H9 (cell line): ENCODE measurements at regions not wholly inside any gene's neighbourhood (a gene's known extent, or its start where the extent isn't known, plus 50 kb on each side); places are given as distances from the start of the nearest gene placed in this dataset.

Experiments used
- DNase-seq: peaks from one replicate; pipeline ENCODE4 v3.0.0-alpha.2; 2017
- H2AFZ ChIP-seq: one replicate; pipeline ENCODE4 v1.6.1; 2013; ENCODE audit warnings: mild to moderate bottlenecking, low read length, control low read depth, moderate library complexity
- H2AK5ac ChIP-seq: 2 replicates; pipeline ENCODE4 v1.6.1; 2013; ENCODE audit warnings: low read length, control low read depth, mixed read lengths; ENCODE audit not compliant: insufficient read length
- H2BK120ac ChIP-seq: one replicate; pipeline ENCODE4 v1.6.1; 2013; ENCODE audit warnings: low read depth, mild to moderate bottlenecking, low read length, control low read depth, inconsistent platforms; ENCODE audit not compliant: poor library complexity, severe bottlenecking
- H2BK12ac ChIP-seq: 2 replicates; pipeline ENCODE4 v1.6.1; 2013; ENCODE audit warnings: low read length, control low read depth, mixed read lengths, low read depth; ENCODE audit not compliant: insufficient read length
- H2BK15ac ChIP-seq: 2 replicates; pipeline ENCODE4 v1.6.1; 2013; ENCODE audit warnings: low read depth, low read length, control low read depth
- H2BK20ac ChIP-seq: one replicate; pipeline ENCODE4 v1.6.1; 2013; ENCODE audit warnings: low read depth, mild to moderate bottlenecking, low read length, control low read depth, inconsistent platforms; ENCODE audit not compliant: poor library complexity, severe bottlenecking
- H2BK5ac ChIP-seq: 2 replicates; pipeline ENCODE4 v1.6.1; 2013; ENCODE audit warnings: low read length, control low read depth, mixed read lengths; ENCODE audit not compliant: insufficient read length
- H3K14ac ChIP-seq: 2 replicates; pipeline ENCODE4 v1.6.1; 2013; ENCODE audit warnings: low read length, control low read depth; ENCODE audit not compliant: insufficient read depth
- H3K18ac ChIP-seq: 2 replicates; pipeline ENCODE4 v1.6.1; 2013; ENCODE audit warnings: low read depth, mild to moderate bottlenecking, mixed read lengths, low read length, control low read depth; ENCODE audit not compliant: insufficient read length
- H3K23ac ChIP-seq: 2 replicates; pipeline ENCODE4 v1.6.1; 2013; ENCODE audit warnings: low read length, control low read depth, mixed read lengths, low read depth; ENCODE audit not compliant: insufficient read length
- H3K23me2 ChIP-seq: 2 replicates; pipeline ENCODE4 v1.6.1; 2013; ENCODE audit warnings: low read depth, mild to moderate bottlenecking, mixed read lengths, low read length, control low read depth; ENCODE audit not compliant: insufficient read length, poor library complexity, severe bottlenecking
- H3K27ac ChIP-seq: 2 replicates; pipeline ENCODE4 v1.5.1; 2013; ENCODE audit warnings: low read length, control low read depth, mixed read lengths, low read depth; ENCODE audit not compliant: insufficient read length
- H3K27me3 ChIP-seq: 2 replicates; pipeline ENCODE4 v1.6.1; 2013; ENCODE audit warnings: low read length, control low read depth, inconsistent platforms; ENCODE audit not compliant: insufficient read depth
- H3K4ac ChIP-seq: 2 replicates; pipeline ENCODE4 v1.6.1; 2013; ENCODE audit warnings: low read depth, mild to moderate bottlenecking, control low read depth, inconsistent platforms, low read length, moderate library complexity
- H3K4me1 ChIP-seq: 2 replicates; pipeline ENCODE4 v1.6.1; 2013; ENCODE audit warnings: low read length, control low read depth, inconsistent platforms; ENCODE audit not compliant: insufficient read depth
- H3K4me2 ChIP-seq: 2 replicates; pipeline ENCODE4 v1.6.1; 2013; ENCODE audit warnings: low read length, control low read depth, mixed read lengths; ENCODE audit not compliant: insufficient read length, insufficient read depth
- H3K56ac ChIP-seq: 2 replicates; pipeline ENCODE4 v1.6.1; 2013; ENCODE audit warnings: low read depth, mild to moderate bottlenecking, mixed read lengths, low read length, control low read depth; ENCODE audit not compliant: insufficient read length
- H3K79me1 ChIP-seq: 2 replicates; pipeline ENCODE4 v1.6.1; 2013; ENCODE audit warnings: low read depth, mild to moderate bottlenecking, moderate library complexity, low read length, control low read depth, inconsistent platforms; ENCODE audit not compliant: insufficient read depth, poor library complexity, severe bottlenecking
- H3K79me2 ChIP-seq: 2 replicates; pipeline ENCODE4 v1.6.1; 2013; ENCODE audit warnings: low read length, control low read depth, inconsistent platforms; ENCODE audit not compliant: insufficient read depth
- H3K9ac ChIP-seq: 2 replicates; pipeline ENCODE4 v1.6.1; 2013; ENCODE audit warnings: low read length, control low read depth, mixed read lengths; ENCODE audit not compliant: insufficient read length; ENCODE audit errors: extremely low read depth
- H3K9me3 ChIP-seq: one replicate; pipeline ENCODE4 v1.6.1; 2013; ENCODE audit warnings: low read depth, low read length, inconsistent platforms; ENCODE audit not compliant: control insufficient read depth
- H3T11ph ChIP-seq: one replicate; pipeline ENCODE4 v1.6.1; 2013; ENCODE audit warnings: mild to moderate bottlenecking, low read length, control low read depth, inconsistent platforms
- H4K20me1 ChIP-seq: one replicate; pipeline ENCODE4 v1.6.1; 2013; ENCODE audit not compliant: control insufficient read depth, insufficient read length, insufficient read depth
- H4K5ac ChIP-seq: 2 replicates; pipeline ENCODE4 v1.6.1; 2013; ENCODE audit warnings: low read depth, mild to moderate bottlenecking, mixed read lengths, low read length, control low read depth; ENCODE audit not compliant: insufficient read length
- H4K8ac ChIP-seq: replicated peaks from 2 replicates; pipeline ENCODE4 v1.6.1; 2013; ENCODE audit warnings: low read length, control low read depth, mixed read lengths, low read depth; ENCODE audit not compliant: insufficient read length
- H4K91ac ChIP-seq: 2 replicates; pipeline ENCODE4 v1.6.1; 2013; ENCODE audit warnings: low read depth, mild to moderate bottlenecking, moderate library complexity, mixed read lengths, low read length, control low read depth; ENCODE audit not compliant: insufficient read length
- H3K27ac Mint-ChIP-seq, 3 experiments: 2 replicates in 2 of 3; 3 replicates in 1 of 3; pipeline ENCODE4 v1.8.0; 2020 to 2021; ENCODE audit warnings: mixed read lengths in 3 of 3, mild to moderate bottlenecking in 1 of 3, moderate library complexity in 1 of 3
- H3K27me3 Mint-ChIP-seq: 2 replicates; pipeline ENCODE4 v1.8.0; 2021; ENCODE audit warnings: low read depth, mild to moderate bottlenecking, moderate library complexity, mixed read lengths
- H3K36me3 Mint-ChIP-seq, 3 experiments: 2 replicates in 2 of 3; 3 replicates in 1 of 3; pipeline ENCODE4 v1.8.0; 2020 to 2021; ENCODE audit warnings: low read depth in 3 of 3, mixed read lengths in 3 of 3; ENCODE audit not compliant: insufficient read depth in 1 of 3
- H3K4me1 Mint-ChIP-seq, 2 experiments: 2 replicates each; pipeline ENCODE4 v1.8.0; 2020; ENCODE audit warnings: mixed read lengths in 2 of 2
- H3K4me3 Mint-ChIP-seq, 2 experiments: 2 replicates in 1 of 2; 3 replicates in 1 of 2; pipeline ENCODE4 v1.8.0; 2020 to 2021; ENCODE audit warnings: mild to moderate bottlenecking in 2 of 2, mixed read lengths in 2 of 2, moderate library complexity in 1 of 2
- H3K9me3 Mint-ChIP-seq, 2 experiments: 2 replicates in 1 of 2; 3 replicates in 1 of 2; pipeline ENCODE4 v1.8.0; 2020; ENCODE audit warnings: mild to moderate bottlenecking in 2 of 2, mixed read lengths in 2 of 2, moderate library complexity in 1 of 2
- WGBS: extraction: QIAGEN DNeasy Blood & Tissue Kit; methylation state at CpG from one replicate; pipeline ENCODE4 v1.1.7; 2013; ENCODE audit warnings: missing lambda C conversion rate, low lambda C conversion rate, mixed read lengths; ENCODE audit not compliant: insufficient read length; ENCODE audit errors: extremely low coverage; 5-methylcytosine and 5-hydroxymethylcytosine counted together
- TF ChIP-seq, protein P1 (sequence below): fragments of 200-600 bp; sonication (generic); conservative IDR thresholded peaks from 3 replicates; pipeline ENCODE4 v1.8.0; 2021; ENCODE audit warnings: antibody characterized with exemption, mild to moderate bottlenecking

DNA sequence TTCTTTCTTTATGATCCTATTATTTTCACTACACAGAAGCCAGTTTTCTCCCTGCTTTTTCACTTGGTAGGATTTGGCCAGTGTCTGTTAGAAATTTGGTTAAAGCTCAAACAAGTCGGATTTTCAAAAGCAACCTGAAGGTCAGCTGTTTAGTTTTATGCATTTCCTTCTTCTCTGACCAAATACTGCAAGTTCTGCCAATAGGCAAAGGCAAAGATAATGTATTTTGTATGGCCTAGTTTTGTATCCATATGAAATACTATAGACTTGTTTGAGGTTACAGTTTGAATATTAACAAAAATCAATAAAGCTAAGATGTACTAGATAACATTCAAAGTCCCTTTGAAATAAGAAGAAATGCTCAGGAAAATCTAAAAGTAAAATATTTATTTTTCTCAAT lies 439.4 kb downstream of the TRIML1 start:
- H4K20me1 ChIP-seq, result no peaks in the 10 kb centered on the region
- WGBS, result no CpG with 5 or more reads among the region's 1 CpG
- H2BK15ac ChIP-seq, result no peak overlapping the region
- H2BK5ac ChIP-seq, result no peak overlapping the region
- no peak overlapping the region for H3K27ac ChIP-seq
- no peak overlapping the region for H4K91ac ChIP-seq
- no peak overlapping the region for H3K23ac ChIP-seq
- no peak overlapping the region for H2BK20ac ChIP-seq
- H3K56ac ChIP-seq, result no peak overlapping the region
- no peaks in the 10 kb centered on the region for H3K23me2 ChIP-seq
- H3K27me3 Mint-ChIP-seq, result no peaks in the 10 kb centered on the region
- H4K5ac ChIP-seq, result no peak overlapping the region
- H3K9me3 Mint-ChIP-seq, result no peaks in the 10 kb centered on the region; a peak in 1 of 5 replicates
- H3K4me1 ChIP-seq, result no peaks in the 10 kb centered on the region; the same call in 1 of the 2 replicates
- no peaks in the 10 kb centered on the region for H3K79me1 ChIP-seq
- H3K27ac Mint-ChIP-seq, result no peak overlapping the region
- H3K4me3 Mint-ChIP-seq, result no peak overlapping the region
- peaks cover 9% of the 10 kb centered on the region in 2 experiments for H3K4me1 Mint-ChIP-seq
- H3K18ac ChIP-seq, result no peak overlapping the region
- no peak overlapping the region for H3T11ph ChIP-seq
- no peak overlapping the region for H3K4ac ChIP-seq
- no peaks in the 10 kb centered on the region for H3K9me3 ChIP-seq
- no peak overlapping the region for H3K9ac ChIP-seq
- no peak overlapping the region for H2AFZ ChIP-seq
- H3K4me2 ChIP-seq, result no peak overlapping the region
- no peak overlapping the region for H4K8ac ChIP-seq
- DNase-seq, result no peak
- no peak overlapping the region for H2AK5ac ChIP-seq
- no peak overlapping the region for H3K14ac ChIP-seq
- no peak overlapping the region for H2BK120ac ChIP-seq
- H3K79me2 ChIP-seq, result 0 out of 2 replicates have a peak, but pooled peaks cover 2% of the 10 kb centered on the region
- TF ChIP-seq, protein P1, sequence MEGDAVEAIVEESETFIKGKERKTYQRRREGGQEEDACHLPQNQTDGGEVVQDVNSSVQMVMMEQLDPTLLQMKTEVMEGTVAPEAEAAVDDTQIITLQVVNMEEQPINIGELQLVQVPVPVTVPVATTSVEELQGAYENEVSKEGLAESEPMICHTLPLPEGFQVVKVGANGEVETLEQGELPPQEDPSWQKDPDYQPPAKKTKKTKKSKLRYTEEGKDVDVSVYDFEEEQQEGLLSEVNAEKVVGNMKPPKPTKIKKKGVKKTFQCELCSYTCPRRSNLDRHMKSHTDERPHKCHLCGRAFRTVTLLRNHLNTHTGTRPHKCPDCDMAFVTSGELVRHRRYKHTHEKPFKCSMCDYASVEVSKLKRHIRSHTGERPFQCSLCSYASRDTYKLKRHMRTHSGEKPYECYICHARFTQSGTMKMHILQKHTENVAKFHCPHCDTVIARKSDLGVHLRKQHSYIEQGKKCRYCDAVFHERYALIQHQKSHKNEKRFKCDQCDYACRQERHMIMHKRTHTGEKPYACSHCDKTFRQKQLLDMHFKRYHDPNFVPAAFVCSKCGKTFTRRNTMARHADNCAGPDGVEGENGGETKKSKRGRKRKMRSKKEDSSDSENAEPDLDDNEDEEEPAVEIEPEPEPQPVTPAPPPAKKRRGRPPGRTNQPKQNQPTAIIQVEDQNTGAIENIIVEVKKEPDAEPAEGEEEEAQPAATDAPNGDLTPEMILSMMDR, result no peak
- H2BK12ac ChIP-seq, result no peak overlapping the region
- no peaks in the 10 kb centered on the region for H3K27me3 ChIP-seq
- H3K36me3 Mint-ChIP-seq, result no peaks in the 10 kb centered on the region
